GM12878 (cell line): ENCODE measurements at regions not wholly inside any gene's neighbourhood (a gene's known extent, or its start where the extent isn't known, plus 50 kb on each side); places are given as distances from the start of the nearest gene placed in this dataset.

Experiments
- ATAC-seq: fragments of 200-7000 bp; cut with Tn5 transposase; 3 replicates; pipeline ENCODE4 v1.9.1; 2020; ENCODE audit warnings: mild to moderate bottlenecking, moderate library complexity
- BruUV-seq: library from RNA; stranded (reverse); fragments of 400-500 nt; replicated peaks from 2 replicates; lab custom pipeline; 2021; lab: Mats Ljungman, UMichigan
- CTCF ChIA-PET: fragments of 300-600 bp; sonication (Branson Sonifier 250); formaldehyde crosslinking; extraction: SDS; loops from one replicate; lab custom pipeline; 2021; ENCODE audit warnings: inconsistent platforms; lab: Yijun Ruan, JAX
- POLR2A ChIA-PET: fragments of 350-600 bp; formaldehyde crosslinking; extraction: SDS; loops from one replicate; lab custom pipeline; 2021; ENCODE audit warnings: inconsistent platforms; lab: Charles Lee
- RAD21 ChIA-PET: fragments of 300-600 bp; sonication (Branson Sonifier 250); formaldehyde crosslinking; loops from one replicate; lab custom pipeline; 2023; ENCODE audit warnings: antibody characterized with exemption; ENCODE audit not compliant: unreplicated experiment; lab: Charles Lee
- SMC1A ChIA-PET: fragments of 300-600 bp; sonication (Branson Sonifier 250); formaldehyde crosslinking; loops from one replicate; lab custom pipeline; 2023; ENCODE audit not compliant: unreplicated experiment, uncharacterized antibody; lab: Charles Lee
- DNase-seq: peaks from one replicate; pipeline ENCODE4 v3.0.0-alpha.2; 2011; ENCODE audit warnings: low read depth, low spot score
- FAIRE-seq: peaks from 3 replicates; lab custom pipeline; 2011; peaks lifted over from hg19 to GRCh38; lab: Jason Lieb, UNC
- H2AFZ ChIP-seq: 2 replicates; pipeline ENCODE4 v1.6.0; 2011; ENCODE audit warnings: low read depth, low read length, control low read depth; ENCODE audit not compliant: control insufficient read depth
- H3K27ac ChIP-seq: 2 replicates; pipeline ENCODE4 v1.5.1; 2011; ENCODE audit warnings: control low read depth; ENCODE audit not compliant: control insufficient read depth, insufficient read depth
- H3K27me3 ChIP-seq, 2 experiments: replicated peaks in 1 of 2; 2 replicates each; pipeline versions ENCODE4 v1.6.0 to v1.6.1; 2011; ENCODE audit warnings: low read length in 1 of 2; ENCODE audit not compliant: control insufficient read depth in 2 of 2, insufficient read depth in 2 of 2
- H3K36me3 ChIP-seq, 2 experiments: 2 replicates each; pipeline ENCODE4 v1.5.1; 2011; ENCODE audit warnings: low read length in 1 of 2; ENCODE audit not compliant: control insufficient read depth in 2 of 2, insufficient read depth in 2 of 2
- H3K4me1 ChIP-seq: 2 replicates; pipeline ENCODE4 v1.6.1; 2011; ENCODE audit warnings: mild to moderate bottlenecking, low read length, moderate library complexity, mixed read lengths; ENCODE audit not compliant: control insufficient read depth, insufficient read depth
- H3K4me2 ChIP-seq: 2 replicates; pipeline ENCODE4 v1.6.0; 2011; ENCODE audit warnings: control low read depth; ENCODE audit not compliant: control insufficient read depth, insufficient read depth
- H3K4me3 ChIP-seq: fragments of 200-600 bp; sonication (generic); 2 replicates; pipeline ENCODE4 v1.5.1; 2016
- H3K79me2 ChIP-seq: 2 replicates; pipeline ENCODE4 v1.6.0; 2011; ENCODE audit warnings: low read length; ENCODE audit not compliant: control insufficient read depth, insufficient read depth
- H3K9ac ChIP-seq: 2 replicates; pipeline ENCODE4 v1.8.0; 2011; ENCODE audit warnings: low read length, control low read depth, mixed read lengths; ENCODE audit not compliant: control insufficient read depth, insufficient read depth
- H3K9me3 ChIP-seq: replicated peaks from 3 replicates; pipeline ENCODE4 v1.5.1; 2011; ENCODE audit warnings: mild to moderate bottlenecking, low read length; ENCODE audit not compliant: control insufficient read depth, insufficient read depth
- H4K20me1 ChIP-seq: 2 replicates; pipeline ENCODE4 v1.6.0; 2011; ENCODE audit not compliant: control insufficient read depth, insufficient read depth
- BCLAF1 ChIP-seq: fragments of 450-650 bp; IDR thresholded peaks from 2 replicates; pipeline ENCODE4 v1.6.1; 2017; ENCODE audit warnings: antibody characterized with exemption, mild to moderate bottlenecking, moderate library complexity
- CREB1 ChIP-seq: IDR thresholded peaks from 2 replicates; pipeline ENCODE4 v1.6.1; 2012; ENCODE audit warnings: low read depth, mild to moderate bottlenecking, inconsistent platforms
- CUX1 ChIP-seq: IDR thresholded peaks from 2 replicates; pipeline ENCODE4 v1.6.1; 2012; ENCODE audit warnings: improper control_type of control experiment, low read depth, low read length; ENCODE audit not compliant: insufficient replicate concordance
- EP300 ChIP-seq, 2 experiments: fragments of 150-350 bp in 1 of 2; IDR thresholded peaks; 2 replicates each; pipeline ENCODE4 v1.6.1; 2011 to 2012; ENCODE audit warnings: low read depth in 2 of 2, low read length in 2 of 2, borderline replicate concordance in 1 of 2, improper control_type of control experiment in 1 of 2, inconsistent platforms in 1 of 2; ENCODE audit not compliant: control insufficient read depth in 1 of 2
- ETV6 ChIP-seq, 2 experiments: fragments of 450-650 bp in 1 of 2; IDR thresholded peaks in 1 of 2; conservative IDR thresholded peaks in 1 of 2; 2 replicates each; pipeline ENCODE4 v1.6.1; 2014; ENCODE audit warnings: antibody characterized with exemption in 1 of 2, borderline replicate concordance in 1 of 2, low read depth in 1 of 2, mild to moderate bottlenecking in 1 of 2, moderate library complexity in 1 of 2
- PKNOX1 ChIP-seq: fragments of 450-650 bp; IDR thresholded peaks from 2 replicates; pipeline ENCODE4 v1.6.1; 2016; ENCODE audit warnings: mild to moderate bottlenecking
- POLR2AphosphoS2 ChIP-seq: IDR thresholded peaks from 2 replicates; pipeline ENCODE4 v1.6.1; 2011; ENCODE audit warnings: low read depth, mild to moderate bottlenecking, low read length, improper control_type of control experiment, moderate library complexity
- RELA ChIP-seq: fragments of 450-650 bp; IDR thresholded peaks from 2 replicates; pipeline ENCODE4 v1.8.0; 2014; ENCODE audit warnings: borderline replicate concordance; ENCODE audit not compliant: partially characterized antibody
- SPI1 ChIP-seq: IDR thresholded peaks from 2 replicates; pipeline ENCODE4 v1.6.1; 2011; ENCODE audit warnings: low read depth, mild to moderate bottlenecking, low read length, moderate library complexity, borderline replicate concordance; ENCODE audit not compliant: insufficient read depth
- TBL1XR1 ChIP-seq: IDR thresholded peaks from 2 replicates; pipeline ENCODE4 v1.6.1; 2012; ENCODE audit warnings: low read depth, low read length, improper control_type of control experiment
- TCF3 ChIP-seq: IDR thresholded peaks from 2 replicates; pipeline ENCODE4 v1.6.1; 2012; ENCODE audit warnings: low read depth, mild to moderate bottlenecking, low read length, borderline replicate concordance; ENCODE audit not compliant: insufficient read depth
- YY1 ChIP-seq: IDR thresholded peaks from 2 replicates; pipeline ENCODE4 v1.6.1; 2011; ENCODE audit warnings: low read depth, mild to moderate bottlenecking, low read length
- WGBS: methylation state at CpG from one replicate; pipeline ENCODE4 v1.1.6; 2016; ENCODE audit warnings: low lambda C conversion rate; ENCODE audit not compliant: insufficient replicate concordance, insufficient coverage; ENCODE audit errors: missing lambda C conversion rate; 5-methylcytosine and 5-hydroxymethylcytosine counted together
- in situ Hi-C: fragments of 300-500 bp; cut with MboI; formaldehyde crosslinking; loops from 9 replicates; pipeline ENCODE4 v1.14.3; 2018; ENCODE audit warnings: mixed read lengths
- intact Hi-C: fragments of 100-400 bp; cut with micrococcal nuclease; formaldehyde crosslinking; loops from one replicate; pipeline ENCODE4 v1.14.2; 2022; ENCODE audit not compliant: unreplicated experiment

GRCh38 chr13:21871919-21872318, 201.0 kb downstream of the FGF9 start:
- H3K4me3 ChIP-seq: no peak overlapping the region
- H3K27me3 ChIP-seq: no peaks in the 10 kb centered on the region
- H3K9me3 ChIP-seq: no peaks in the 10 kb centered on the region
- H3K36me3 ChIP-seq: no peaks in the 10 kb centered on the region
- CTCF ChIA-PET: no interaction called here
- in situ Hi-C loops: no loop called here
- ATAC-seq (no peak), FAIRE-seq (no peak), DNase-seq (no peak)
- SMC1A ChIA-PET: no interaction called here
- H3K4me1 ChIP-seq: no peaks in the 10 kb centered on the region
- 28% methylated on average over 5 of the region's 5 CpGs for WGBS
- BruUV-seq: no TSS peak
- no peak overlapping the region for H3K27ac ChIP-seq
- RAD21 ChIA-PET: no interaction called here
- no peaks in the 10 kb centered on the region for H4K20me1 ChIP-seq
- intact Hi-C loops: no loop called here
- POLR2A ChIA-PET: no interaction called here
- no peak overlapping the region for H2AFZ ChIP-seq
- H3K79me2 ChIP-seq: no peaks in the 10 kb centered on the region
- H3K4me2 ChIP-seq: no peak overlapping the region
- no peak overlapping the region for H3K9ac ChIP-seq
- no peak for TF ChIP-seq BCLAF1
- TF ChIP-seq TBL1XR1: no peak
- no peak for TF ChIP-seq POLR2AphosphoS2
- TF ChIP-seq YY1: no peak
- no peak for TF ChIP-seq ETV6 (conservative IDR thresholded peaks at IDR 0.05 in 1 of 2, IDR thresholded peaks at IDR 0.05 in 1 of 2; ENCODE audit: borderline replicate concordance in 1 of 2, low read depth in 1 of 2)
- TF ChIP-seq CUX1: no peak
- no peak for TF ChIP-seq PKNOX1
- TF ChIP-seq SPI1: no peak
- no peak for TF ChIP-seq TCF3
- TF ChIP-seq CREB1: no peak
- TF ChIP-seq RELA: no peak
- no peak for TF ChIP-seq EP300 (IDR thresholded peaks at IDR 0.05; ENCODE audit: borderline replicate concordance in 1 of 2, control insufficient read depth in 1 of 2, low read depth in 2 of 2, low read length in 2 of 2)
